Liver (tissue), 8 donors: ENCODE measurements at regions not wholly inside any gene's neighbourhood (a gene's known extent, or its start where the extent isn't known, plus 50 kb on each side); places are given as distances from the start of the nearest gene placed in this dataset.

ENCODE experiments used
- DNase-seq: peaks from one replicate; pipeline ENCODE4 v3.0.0-alpha.2; 2017; ENCODE audit warnings: low spot score
- H3K27ac ChIP-seq, 2 donors: one replicate each; pipeline ENCODE4 v1.7.0; 2013; ENCODE audit warnings: inconsistent platforms in 2 of 2, low read length in 2 of 2, control low read depth in 1 of 2, low read depth in 1 of 2, mild to moderate bottlenecking in 1 of 2
- H3K27me3 ChIP-seq, 4 donors: one replicate each; pipeline versions ENCODE4 v1.6.1 to v1.7.0; 2013; ENCODE audit warnings: low read length in 3 of 4, inconsistent platforms in 1 of 4, mild to moderate bottlenecking in 1 of 4, moderate library complexity in 1 of 4; ENCODE audit not compliant: control insufficient read depth in 4 of 4, insufficient read depth in 4 of 4
- H3K36me3 ChIP-seq, 4 donors: one replicate each; pipeline versions ENCODE4 v1.6.1 to v1.7.0; 2013; ENCODE audit warnings: low read length in 3 of 4, mild to moderate bottlenecking in 3 of 4, low read depth in 1 of 4, moderate library complexity in 1 of 4; ENCODE audit not compliant: control insufficient read depth in 4 of 4, insufficient read depth in 3 of 4
- H3K4me1 ChIP-seq, 4 donors: one replicate each; pipeline versions ENCODE4 v1.6.1 to v1.7.0; 2013; ENCODE audit warnings: low read length in 3 of 4, mild to moderate bottlenecking in 3 of 4, moderate library complexity in 1 of 4; ENCODE audit not compliant: control insufficient read depth in 4 of 4, insufficient read depth in 4 of 4
- H3K4me3 ChIP-seq, 3 donors: one replicate each; pipeline versions ENCODE4 v1.6.1 to v1.7.0; 2013; ENCODE audit warnings: low read length in 3 of 3, control low read depth in 1 of 3, low read depth in 1 of 3, mild to moderate bottlenecking in 1 of 3
- H3K9ac ChIP-seq, 2 donors: one replicate each; pipeline ENCODE4 v1.7.0; 2013; ENCODE audit warnings: low read length in 2 of 2, mild to moderate bottlenecking in 2 of 2, moderate library complexity in 2 of 2, control low read depth in 1 of 2, low read depth in 1 of 2
- H3K9me3 ChIP-seq, 4 donors: one replicate each; pipeline versions ENCODE4 v1.6.1 to v1.7.0; 2013; ENCODE audit warnings: low read length in 3 of 4; ENCODE audit not compliant: control insufficient read depth in 4 of 4
- ATF3 ChIP-seq: IDR thresholded peaks from 2 replicates; pipeline ENCODE4 v1.6.1; 2016; ENCODE audit warnings: antibody characterized with exemption
- CTCF ChIP-seq: fragments of 150-350 bp; IDR thresholded peaks from 2 replicates; pipeline ENCODE4 v1.5.1; 2017; ENCODE audit warnings: improper control_type of control experiment, low read depth, low read length; ENCODE audit not compliant: missing input control
- EGR1 ChIP-seq, 2 donors: IDR thresholded peaks; 2 replicates each; pipeline ENCODE4 v1.6.1; 2016 to 2018; ENCODE audit warnings: antibody characterized with exemption in 2 of 2, low read depth in 2 of 2
- FOXA1 ChIP-seq: IDR thresholded peaks from 2 replicates; pipeline ENCODE4 v1.6.1; 2016; ENCODE audit warnings: antibody characterized with exemption
- FOXA2 ChIP-seq: IDR thresholded peaks from 2 replicates; pipeline ENCODE4 v1.6.1; 2016; ENCODE audit warnings: antibody characterized with exemption
- GABPA ChIP-seq, 2 donors: IDR thresholded peaks in 1 of 2; conservative IDR thresholded peaks in 1 of 2; 2 replicates each; pipeline ENCODE4 v1.6.1; 2016; ENCODE audit warnings: antibody characterized with exemption in 2 of 2, mild to moderate bottlenecking in 1 of 2, moderate library complexity in 1 of 2
- HNF4A ChIP-seq, 2 donors: conservative IDR thresholded peaks; 2 replicates each; pipeline ENCODE4 v1.6.1; 2016; ENCODE audit warnings: antibody characterized with exemption in 2 of 2, mild to moderate bottlenecking in 2 of 2
- MAX ChIP-seq: IDR thresholded peaks from 2 replicates; pipeline ENCODE4 v1.6.1; 2016; ENCODE audit warnings: antibody characterized with exemption
- REST ChIP-seq: IDR thresholded peaks from 2 replicates; pipeline ENCODE4 v1.6.1; 2016; ENCODE audit warnings: antibody characterized with exemption, mild to moderate bottlenecking
- SP1 ChIP-seq: IDR thresholded peaks from 2 replicates; pipeline ENCODE4 v1.6.1; 2018; ENCODE audit warnings: antibody characterized with exemption, mild to moderate bottlenecking
- TAF1 ChIP-seq: conservative IDR thresholded peaks from 2 replicates; pipeline ENCODE4 v1.6.1; 2016; ENCODE audit warnings: antibody characterized with exemption, mild to moderate bottlenecking
- ZBTB33 ChIP-seq: IDR thresholded peaks from 2 replicates; pipeline ENCODE4 v1.6.1; 2016; ENCODE audit warnings: antibody characterized with exemption
- WGBS: extraction: QIAGEN DNeasy Blood & Tissue Kit; methylation state at CpG from one replicate; pipeline ENCODE4 v1.1.7; 2013; 5-methylcytosine and 5-hydroxymethylcytosine counted together
- donor health status: healthy.
- donor health status: healthy.
- donor health status: healthy.
- donor health status: healthy.
- donor health status: healthy.

DNA sequence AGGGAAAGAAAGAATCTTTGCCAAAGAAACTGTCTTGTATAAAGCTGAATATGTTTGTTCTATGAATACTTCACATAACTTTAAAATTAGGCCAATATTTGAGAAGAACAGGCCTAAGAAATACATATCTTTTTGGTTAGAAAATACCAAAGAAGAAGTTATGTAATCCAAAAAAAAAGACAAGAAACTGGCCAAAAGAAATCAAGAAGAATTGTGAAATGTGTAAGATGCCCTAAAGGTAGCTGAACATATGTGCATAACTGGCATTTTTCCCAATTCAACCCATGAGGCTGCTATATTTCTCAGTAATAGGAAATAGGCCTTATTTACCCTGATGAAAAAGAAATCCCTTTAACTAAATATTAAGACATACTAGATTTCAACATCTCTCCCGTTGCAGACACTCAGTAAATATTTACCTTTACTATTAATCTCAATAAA lies 290.0 kb downstream of the CETN3 start:
- Histone ChIP-seq H3K27ac (no peak overlapping the region), H3K9ac (no peak overlapping the region), H3K4me3 (no peak overlapping the region), H3K36me3 (no peaks in the 10 kb centered on the region), H3K27me3 (peaks cover 0 to 2% (median 0%) of the 10 kb centered on the region in 4 donors), H3K4me1 (no peaks in the 10 kb centered on the region), H3K9me3 (no peaks in the 10 kb centered on the region)
- WGBS = 17% methylated on average over 1 of the region's 1 CpG
- DNase-seq = no peak
- TF ChIP-seq ATF3 (no peak), HNF4A (conservative IDR thresholded peaks at IDR 0.05) (no peak), TAF1 (no peak), SP1 (no peak), EGR1 (IDR thresholded peaks at IDR 0.05; ENCODE audit: low read depth in 2 of 2) (no peak), CTCF (no peak), FOXA2 (no peak)

GRCh38 chr5:90117005-90117404 lies 292.6 kb downstream of the CETN3 start:
- no peaks in the 10 kb centered on the region for H3K9me3 ChIP-seq
- H3K9ac ChIP-seq = no peak overlapping the region
- H3K4me1 ChIP-seq = no peaks in the 10 kb centered on the region
- DNase-seq = no peak
- H3K27me3 ChIP-seq = peaks cover 0 to 2% (median 0%) of the 10 kb centered on the region in 4 donors
- no peak overlapping the region for H3K27ac ChIP-seq
- TF ChIP-seq HNF4A (conservative IDR thresholded peaks at IDR 0.05) (no peak), EGR1 (IDR thresholded peaks at IDR 0.05; ENCODE audit: low read depth in 2 of 2) (no peak), SP1 (no peak), ZBTB33 (no peak), MAX (no peak), TAF1 (no peak), GABPA (IDR thresholded peaks at IDR 0.05 in 1 of 2, conservative IDR thresholded peaks at IDR 0.05 in 1 of 2) (no peak), REST (no peak), ATF3 (no peak), FOXA1 (no peak), FOXA2 (no peak)
- H3K4me3 ChIP-seq = no peak overlapping the region
- H3K36me3 ChIP-seq = no peaks in the 10 kb centered on the region
- WGBS = 82% methylated on average over 1 of the region's 1 CpG
